NCI-H524 (cell line): ENCODE measurements at regions not wholly inside any gene's neighbourhood (a gene's known extent, or its start where the extent isn't known, plus 50 kb on each side); places are given as distances from the start of the nearest gene placed in this dataset.
A peak's percentile ranks its signal among the peaks of the same experiment; 100 is the strongest.

ENCODE experiments used
- DNase-seq, 2 experiments: peaks; one replicate each; lab custom pipeline; 2025; lab: John Stamatoyannopoulos, UW

GRCh38 chrX:79645749-79646148, 278.6 kb upstream of the ITM2A start:
- no peak for DNase-seq

GRCh38 chrX:79631526-79631925, 264.4 kb upstream of the ITM2A start:
- no peak for DNase-seq

- no peak for DNase-seq
These were observed 263.2 kb upstream of the ITM2A start for GRCh38 chrX:79630033-79631009.

DNA sequence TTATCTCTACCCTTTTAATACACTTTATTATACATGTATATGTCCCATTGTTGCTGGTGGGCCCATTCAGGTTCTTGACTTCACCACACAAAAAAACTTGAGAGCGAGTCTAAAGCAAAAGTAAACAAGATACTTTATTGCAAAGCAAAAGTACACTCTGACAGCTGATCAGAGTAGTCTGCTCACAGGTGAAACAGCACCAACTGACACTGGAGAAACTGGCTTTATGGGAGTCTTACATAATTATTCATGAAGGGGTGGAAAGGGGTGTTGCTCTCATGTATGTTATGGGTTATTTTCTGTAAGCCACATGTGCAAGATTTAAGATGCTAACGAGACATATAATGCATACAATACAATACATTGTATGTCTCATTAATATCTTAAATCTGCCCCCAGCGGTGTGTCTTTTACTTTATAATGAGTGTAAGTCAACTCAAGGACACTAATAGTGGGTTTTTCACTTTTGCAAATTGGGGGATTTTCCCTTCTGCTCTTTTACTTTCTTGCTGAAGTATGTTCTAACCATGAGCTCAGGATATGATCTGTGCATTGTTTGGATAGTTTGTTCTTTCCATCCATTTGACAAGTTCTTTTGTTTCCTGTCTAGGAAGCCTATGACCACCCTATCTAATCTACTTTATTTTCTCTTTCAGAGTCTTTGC, 256.1 kb upstream of the ITM2A start:
- no peak for DNase-seq

GRCh38 chrX:79618280-79618679, 251.1 kb upstream of the ITM2A start:
- no peak for DNase-seq

DNA sequence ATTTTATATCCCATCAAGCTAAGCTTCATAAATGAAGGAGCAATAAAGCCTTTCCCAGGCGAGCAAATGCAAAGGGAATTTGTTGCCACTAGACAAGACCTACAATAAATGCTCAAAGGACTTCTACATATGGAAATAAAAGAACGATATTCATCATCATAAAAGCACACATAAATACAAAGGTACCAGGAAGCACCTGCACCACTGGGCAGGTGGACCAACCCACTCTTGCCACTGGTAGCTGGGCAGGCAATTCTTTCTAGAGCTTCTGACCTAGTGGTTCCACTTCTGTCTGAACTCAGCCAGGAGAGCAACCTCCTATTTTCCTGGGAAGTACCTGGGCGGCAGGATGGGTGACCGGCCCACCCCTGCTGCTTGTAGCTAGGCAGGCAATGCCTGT, 237.2 kb upstream of the ITM2A start:
- no peak for DNase-seq

DNA sequence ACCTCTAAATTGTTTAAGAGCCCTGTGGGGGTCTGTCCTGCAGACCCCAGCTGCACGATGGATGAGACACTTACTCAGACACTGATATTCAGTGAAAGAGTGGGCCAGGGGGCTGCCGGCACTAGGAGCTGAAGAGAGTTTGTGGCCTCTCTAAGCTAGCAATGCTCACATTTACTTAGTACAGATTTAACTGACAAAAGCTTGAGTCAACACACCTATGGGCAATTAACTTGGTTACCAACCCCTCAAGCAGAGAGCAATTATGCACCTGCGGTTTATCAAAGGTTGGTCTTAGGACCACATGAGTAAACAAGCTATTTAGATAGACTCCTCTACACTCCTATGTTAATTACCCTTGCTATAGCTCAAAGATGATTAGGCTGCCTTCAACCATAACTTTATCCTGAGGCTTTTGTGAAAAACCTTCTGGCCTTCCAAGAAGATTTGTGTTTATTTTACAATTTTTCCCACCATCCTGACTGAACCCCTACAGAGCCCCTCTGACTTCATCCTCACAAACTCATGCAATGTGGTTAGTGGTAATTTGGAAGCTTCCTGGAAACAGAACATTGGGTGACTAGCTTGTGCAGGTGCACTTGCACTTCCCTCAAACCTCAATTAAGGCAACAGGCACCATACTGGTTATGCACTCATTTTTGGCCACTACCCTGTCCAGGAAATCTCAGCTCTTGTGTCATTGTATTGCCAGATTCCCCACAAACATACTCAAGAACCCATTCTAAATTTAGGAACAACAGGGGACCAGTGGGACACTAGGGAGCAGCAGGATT, 234.4 kb upstream of the ITM2A start:
- DNase-seq = no peak

DNA sequence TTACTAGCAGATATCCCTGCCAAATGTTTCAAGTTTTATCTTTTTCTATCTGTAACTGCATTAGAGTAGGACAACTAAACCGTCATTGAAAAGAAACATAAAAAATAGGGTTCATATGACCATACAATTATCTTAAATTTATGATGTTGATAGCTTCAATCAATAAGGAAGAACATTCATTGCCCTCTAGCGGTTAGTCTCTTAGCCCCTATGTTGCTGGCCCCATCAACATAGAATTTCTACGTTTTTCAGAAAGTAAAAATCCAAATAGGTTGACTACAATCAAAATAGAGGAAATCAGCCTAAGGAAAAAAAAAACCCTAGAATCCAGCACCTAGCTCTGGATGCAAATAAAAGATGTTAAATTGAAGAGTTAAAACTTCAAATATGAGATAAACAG, 225.1 kb upstream of the ITM2A start:
- DNase-seq = no peak

- DNase-seq = no peak
These were observed 221.1 kb upstream of the ITM2A start for GRCh38 chrX:79588233-79588632.

GRCh38 chrX:79573760-79574159, 206.6 kb upstream of the ITM2A start:
- no peak for DNase-seq

DNA sequence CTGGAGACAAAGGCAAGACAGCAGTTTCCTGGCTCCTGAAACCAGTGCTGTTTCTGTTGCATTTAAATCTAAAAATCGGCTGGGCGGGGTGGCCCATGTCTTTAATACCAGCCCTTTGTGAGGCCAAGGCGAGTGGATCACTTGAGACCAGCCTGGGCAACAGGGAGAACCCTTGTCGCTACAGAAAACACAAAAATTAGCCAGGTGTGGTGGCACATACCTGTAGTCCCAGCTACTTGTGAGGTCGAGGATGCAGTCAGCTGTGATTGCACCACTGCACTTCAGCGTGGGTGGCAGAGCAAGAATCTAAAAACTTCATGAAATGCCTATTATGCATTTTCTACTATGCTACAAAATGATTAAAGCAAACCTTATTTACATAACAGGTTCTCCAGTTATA, 205.4 kb upstream of the ITM2A start:
- no peak for DNase-seq

DNA sequence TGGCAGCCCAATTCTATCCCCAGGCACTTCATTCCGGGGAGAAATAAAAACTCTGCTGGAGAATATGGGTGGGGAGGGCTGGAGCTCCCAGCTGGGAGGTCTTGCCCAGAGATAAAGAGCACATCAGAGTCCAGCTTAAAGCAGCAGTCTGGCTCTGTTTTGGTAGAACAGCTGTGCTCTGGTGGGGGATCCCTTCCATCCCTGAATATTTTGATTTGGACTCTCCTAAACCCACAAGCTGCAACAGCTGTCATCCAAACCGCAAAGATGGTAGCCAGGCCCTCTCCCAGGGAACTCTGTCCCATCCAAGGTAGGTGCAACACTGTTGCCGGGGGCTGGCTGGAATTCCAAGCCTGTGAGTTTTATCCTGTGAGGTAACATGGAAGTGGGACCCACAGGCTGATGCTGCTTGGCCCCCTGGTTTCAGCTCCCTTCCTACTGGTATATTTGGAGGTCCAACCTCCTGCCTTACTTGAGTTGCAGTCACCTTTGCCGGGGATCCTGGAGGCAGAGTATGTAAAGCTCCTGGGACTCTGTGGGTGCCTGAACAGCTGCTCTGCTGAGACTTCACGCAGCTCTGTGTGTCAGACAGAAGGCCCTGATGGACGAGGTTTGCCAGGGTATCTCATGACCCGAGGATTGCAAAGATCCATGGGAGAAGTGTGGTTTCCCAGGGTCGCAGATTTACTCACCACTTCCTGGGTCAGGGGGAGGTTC, 203.5 kb upstream of the ITM2A start:
- DNase-seq = no peak

DNA sequence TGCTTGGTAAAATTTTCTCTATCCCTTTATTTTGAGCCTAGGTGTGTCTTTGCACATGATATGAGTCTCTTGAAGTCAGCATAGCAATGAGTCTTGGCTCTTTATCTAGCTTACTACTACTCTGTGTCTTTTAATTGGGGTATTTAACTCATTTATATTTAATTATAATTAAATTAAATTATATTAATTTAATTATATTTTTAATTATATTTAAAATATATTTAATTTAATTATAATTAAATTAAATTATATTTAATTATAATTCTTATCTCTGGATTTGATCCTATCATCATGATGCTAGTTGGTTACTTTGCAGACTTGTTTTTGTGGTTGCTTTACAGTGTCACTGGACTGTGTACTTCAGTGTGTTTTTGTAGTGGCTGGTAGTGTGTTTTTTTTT, 201.2 kb upstream of the ITM2A start:
- no peak for DNase-seq

DNA sequence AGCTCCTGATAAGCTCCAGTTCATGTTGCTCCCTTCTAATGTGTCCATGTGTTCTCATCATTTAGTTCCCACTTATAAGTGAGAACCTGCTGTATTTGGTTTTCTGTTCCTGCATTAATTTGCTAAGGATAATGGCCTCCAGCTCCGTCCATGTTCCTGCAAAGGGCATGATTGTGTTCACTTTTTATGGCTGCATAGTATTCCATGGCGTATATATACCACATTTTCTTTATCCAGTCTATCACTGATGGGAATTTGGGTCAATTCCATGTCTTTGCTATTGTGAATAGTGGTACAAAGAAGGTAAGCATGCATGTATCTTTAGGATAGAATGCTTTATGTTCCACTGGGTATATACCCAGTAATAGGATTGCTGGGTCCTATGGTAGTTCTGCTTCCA, 197.2 kb upstream of the ITM2A start:
- DNase-seq = no peak

GRCh38 chrX:79559290-79559689, 192.2 kb upstream of the ITM2A start:
- DNase-seq = no peak

DNA sequence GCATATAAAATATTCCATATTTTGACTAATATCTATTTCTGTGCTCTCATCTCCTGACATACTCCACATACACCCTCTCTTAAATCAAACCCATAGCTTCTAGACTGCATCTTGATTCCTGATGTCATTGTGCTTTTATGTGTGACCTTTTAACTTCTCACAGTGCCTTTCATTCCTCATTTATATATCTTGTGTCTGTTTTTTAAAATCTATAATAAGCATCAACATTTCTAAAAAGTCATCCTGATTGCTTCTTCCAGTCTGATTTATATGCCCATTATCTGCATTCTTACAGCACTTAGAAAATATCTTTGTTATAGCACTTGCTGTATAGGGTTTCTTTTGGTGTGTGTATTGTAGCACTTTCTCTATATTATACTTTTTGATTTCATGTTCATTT, 190.1 kb upstream of the ITM2A start:
- DNase-seq = no peak

DNA sequence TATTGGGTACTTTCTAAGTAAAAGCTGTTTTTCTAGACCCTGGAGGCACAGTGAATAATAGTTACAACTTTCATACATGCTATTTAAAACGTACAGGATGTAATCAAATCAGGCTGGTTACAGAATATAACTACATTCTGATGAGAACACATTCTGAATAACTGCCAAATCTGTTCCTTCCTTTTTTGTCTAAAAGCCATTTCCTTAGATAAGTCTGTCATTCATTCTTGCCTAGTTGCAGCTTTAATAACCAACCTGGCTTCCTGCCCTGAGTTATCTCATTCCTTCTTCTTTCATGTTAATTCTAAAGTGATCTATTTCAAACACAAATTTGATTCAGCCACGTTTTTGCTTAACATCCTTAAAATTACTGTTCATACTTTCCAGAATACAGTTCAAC, 189.7 kb upstream of the ITM2A start:
- no peak for DNase-seq

DNA sequence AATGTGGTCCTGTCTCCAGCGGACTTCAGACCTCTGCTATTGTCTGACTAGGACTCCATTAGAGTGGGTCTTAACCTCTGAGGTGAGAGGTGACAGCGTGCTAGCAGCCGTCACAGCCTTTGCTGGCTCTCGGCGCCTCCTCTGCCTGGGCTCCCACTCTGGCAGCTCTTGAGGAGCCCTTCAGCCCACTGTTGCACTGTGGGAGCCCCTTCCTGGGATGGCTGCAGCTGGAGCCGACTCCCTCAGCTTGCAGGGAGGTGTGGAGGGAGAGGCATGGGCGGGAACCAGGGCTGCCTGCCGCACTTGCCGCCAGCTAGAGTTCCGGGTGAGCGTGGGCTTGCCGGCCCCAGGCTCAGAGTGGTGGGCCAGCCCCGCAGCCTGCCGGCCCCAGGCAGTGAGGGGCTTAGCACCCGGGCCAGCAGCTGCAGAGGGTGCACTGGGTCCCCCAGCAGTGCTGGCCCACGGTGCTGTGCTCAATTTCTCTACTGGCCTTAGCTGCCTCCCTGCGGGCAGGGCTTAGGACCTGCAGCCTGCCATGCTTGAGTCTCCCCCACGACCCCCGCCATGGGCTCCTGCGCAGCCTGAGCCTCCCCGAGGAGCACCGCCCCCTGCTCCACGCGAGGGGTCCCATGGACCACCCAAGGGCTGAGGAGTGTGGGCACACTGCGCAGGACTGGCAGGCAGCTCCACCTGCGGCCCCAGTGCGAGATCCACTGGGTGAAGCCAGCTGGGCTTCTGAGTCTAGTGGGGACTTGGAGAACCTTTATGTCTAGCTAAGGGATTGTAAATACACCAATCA, 163.4 kb upstream of the ITM2A start:
- no peak for DNase-seq

- DNase-seq = peak in 1 of 2 experiments; percentile 1
These were observed 157.5 kb upstream of the ITM2A start for GRCh38 chrX:79524642-79525041.

DNA sequence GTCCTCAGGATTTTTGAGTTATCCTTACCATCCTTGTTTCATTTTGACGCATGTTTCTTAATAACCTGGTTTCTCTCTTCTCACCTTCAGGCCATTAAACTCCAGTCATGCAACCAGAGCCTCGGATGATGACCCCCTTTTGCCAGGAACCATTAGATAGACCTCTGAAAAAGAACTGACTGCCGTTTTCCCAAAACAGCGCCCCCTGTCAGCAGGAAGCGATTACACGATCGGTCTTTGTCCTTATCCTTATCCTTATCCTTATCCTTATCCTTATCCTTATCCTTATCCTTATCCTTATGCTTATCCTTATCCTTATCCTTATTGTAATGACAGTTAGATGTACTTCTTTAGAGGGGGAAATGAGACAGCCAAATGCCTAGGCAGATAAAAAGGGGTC, 148.4 kb upstream of the ITM2A start:
- no peak for DNase-seq

DNA sequence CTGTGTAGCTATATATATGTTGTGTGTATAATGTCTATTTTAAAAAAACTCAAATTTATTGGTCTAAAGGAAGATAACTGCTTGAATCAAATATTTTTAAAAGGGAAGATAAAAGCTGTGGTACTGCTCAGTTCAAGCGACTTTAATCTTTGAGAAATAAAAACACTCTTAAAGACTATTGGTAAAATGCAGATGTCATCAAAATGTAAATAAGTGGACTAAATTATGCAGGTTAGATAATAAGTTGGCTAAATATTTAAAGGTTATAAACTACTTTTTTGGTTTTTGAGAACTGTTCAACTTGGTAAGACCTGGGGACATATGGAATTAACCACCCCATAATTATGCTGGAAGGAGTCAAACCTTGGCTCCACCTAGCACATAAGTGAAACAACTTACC, 144.7 kb upstream of the ITM2A start:
- DNase-seq = no peak
